H1 (cell line): ENCODE measurements at regions not wholly inside any gene's neighbourhood (a gene's known extent, or its start where the extent isn't known, plus 50 kb on each side); places are given as distances from the start of the nearest gene placed in this dataset.

ENCODE experiments used
- RNF2 ChIP-seq: fragments of 200-900, 300-1000 bp; sonication (generic); IDR thresholded peaks from 2 replicates; pipeline ENCODE4 v1.7.1; 2016; ENCODE audit warnings: borderline replicate concordance, low read depth, mild to moderate bottlenecking, antibody characterized with exemption, low read length; ENCODE audit not compliant: poor library complexity, severe bottlenecking; ENCODE audit errors: missing control alignments

DNA sequence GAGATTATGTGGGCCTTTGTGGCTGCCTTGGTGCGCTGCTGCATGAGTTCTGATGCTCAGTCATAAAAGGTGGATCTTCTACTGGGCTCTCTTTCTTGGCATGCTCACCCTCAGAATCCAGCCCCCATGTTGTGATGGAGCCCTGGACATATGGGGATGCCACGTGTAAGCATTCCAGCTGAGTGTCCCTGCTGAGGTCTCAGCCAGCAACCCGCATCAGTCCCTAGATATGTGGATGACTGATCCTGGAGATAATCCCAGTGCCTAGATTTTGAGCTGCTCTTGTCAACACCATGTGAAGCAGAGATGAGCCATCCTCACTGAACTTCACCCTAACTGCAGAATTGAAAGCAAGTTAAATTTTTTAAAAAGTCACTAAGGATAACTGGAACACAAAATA lies 390.1 kb downstream of the DMRT2 start (continued):
- no peak for TF ChIP-seq RNF2
